Colonic mucosa (tissue), 4 donors: ENCODE measurements at regions not wholly inside any gene's neighbourhood (a gene's known extent, or its start where the extent isn't known, plus 50 kb on each side); places are given as distances from the start of the nearest gene placed in this dataset.
"Not testable (repeated sequence)": the region's sequence is repeated elsewhere in the genome, so short reads cannot be mapped to it uniquely, and the experiment has no call there.

Experiments used
- DNase-seq: peaks from one replicate; pipeline ENCODE4 v3.0.0-alpha.2; 2020
- H3K27ac ChIP-seq: fragments of 200-600 bp; one replicate; pipeline ENCODE4 v1.8.0; 2021
- H3K27me3 ChIP-seq: fragments of 200-600 bp; one replicate; pipeline ENCODE4 v1.8.0; 2021
- H3K36me3 ChIP-seq: fragments of 200-600 bp; one replicate; pipeline ENCODE4 v1.8.0; 2021
- H3K4me1 ChIP-seq: fragments of 200-600 bp; one replicate; pipeline ENCODE4 v1.8.0; 2021; ENCODE audit warnings: mild to moderate bottlenecking
- H3K4me3 ChIP-seq: fragments of 200-600 bp; one replicate; pipeline ENCODE4 v1.8.0; 2021
- H3K9ac ChIP-seq, 2 donors: one replicate each; pipeline ENCODE4 v1.7.0; 2013; ENCODE audit warnings: control low read depth in 2 of 2, low read depth in 2 of 2, low read length in 2 of 2
- H3K9me3 ChIP-seq: fragments of 200-600 bp; one replicate; pipeline ENCODE4 v1.8.0; 2021
- CTCF ChIP-seq: fragments of 200-600 bp; IDR thresholded peaks from one replicate; pipeline ENCODE4 v1.8.0; 2022; ENCODE audit warnings: antibody characterized with exemption, mild to moderate bottlenecking
- intact Hi-C: fragments of 100-400 bp; cut with DNase I; formaldehyde crosslinking; loops from one replicate; pipeline ENCODE4 v1.14.1; 2022
- donor health status: healthy.
- donor health status: DM: no; HTN: no; CAD: no.
- donor health status: DM: no; HTN: no; CAD: no.

- no peaks in the 10 kb centered on the region for H3K36me3 ChIP-seq
- H3K27me3 ChIP-seq = no peaks in the 10 kb centered on the region
- no peak overlapping the region for H3K4me3 ChIP-seq
- intact Hi-C loops = no loop called here
- H3K4me1 ChIP-seq = no peaks in the 10 kb centered on the region
- no peaks in the 10 kb centered on the region for H3K9me3 ChIP-seq
- TF ChIP-seq CTCF = no peak
- no peak for DNase-seq
- no peak overlapping the region for H3K27ac ChIP-seq
- no peak overlapping the region for H3K9ac ChIP-seq
These were observed 181.9 kb upstream of the GLRA1 start for GRCh38 chr5:152106571-152106970.

GRCh38 chr5:152105085-152105484 is 180.4 kb upstream of the GLRA1 start:
- Histone ChIP-seq H3K36me3 (no peaks in the 10 kb centered on the region), H3K9me3 (no peaks in the 10 kb centered on the region), H3K4me3 (no peak overlapping the region), H3K4me1 (no peaks in the 10 kb centered on the region), H3K27me3 (no peaks in the 10 kb centered on the region), H3K9ac (no peak overlapping the region), H3K27ac (no peak overlapping the region)
- intact Hi-C loops = no loop called here
- no peak for TF ChIP-seq CTCF
- DNase-seq = no peak

GRCh38 chr5:152104211-152104610 is 179.6 kb upstream of the GLRA1 start:
- intact Hi-C loops = no loop called here
- no peaks in the 10 kb centered on the region for H3K9me3 ChIP-seq
- H3K4me1 ChIP-seq = no peaks in the 10 kb centered on the region
- no peaks in the 10 kb centered on the region for H3K27me3 ChIP-seq
- H3K9ac ChIP-seq = no peak overlapping the region
- H3K4me3 ChIP-seq = no peak overlapping the region
- DNase-seq = no peak
- H3K36me3 ChIP-seq = no peaks in the 10 kb centered on the region
- no peak overlapping the region for H3K27ac ChIP-seq
- no peak for TF ChIP-seq CTCF

GRCh38 chr5:152102908-152103307 is 178.3 kb upstream of the GLRA1 start:
- DNase-seq, H3K4me3 ChIP-seq, H3K9ac ChIP-seq, H3K36me3 ChIP-seq, H3K27me3 ChIP-seq, H3K27ac ChIP-seq, H3K4me1 ChIP-seq, H3K9me3 ChIP-seq, intact Hi-C loops: not testable (repeated sequence)

GRCh38 chr5:152102057-152102456 is 177.4 kb upstream of the GLRA1 start:
- TF ChIP-seq CTCF = no peak
- H3K9me3 ChIP-seq = no peaks in the 10 kb centered on the region
- no peaks in the 10 kb centered on the region for H3K36me3 ChIP-seq
- H3K27ac ChIP-seq = no peak overlapping the region
- no peak overlapping the region for H3K9ac ChIP-seq
- H3K27me3 ChIP-seq = no peaks in the 10 kb centered on the region
- no peaks in the 10 kb centered on the region for H3K4me1 ChIP-seq
- DNase-seq = no peak
- H3K4me3 ChIP-seq = no peak overlapping the region
- intact Hi-C loops = no loop called here

- Histone ChIP-seq H3K4me3 (no peak overlapping the region), H3K27ac (no peak overlapping the region), H3K9me3 (no peaks in the 10 kb centered on the region), H3K27me3 (no peaks in the 10 kb centered on the region), H3K36me3 (no peaks in the 10 kb centered on the region), H3K9ac (no peak overlapping the region), H3K4me1 (no peaks in the 10 kb centered on the region)
- DNase-seq = no peak
- TF ChIP-seq CTCF = no peak
- intact Hi-C loops = no loop called here
These were observed 175.8 kb upstream of the GLRA1 start for GRCh38 chr5:152100462-152100861.
